Bronchial epithelial cell (primary cell): ENCODE measurements at regions not wholly inside any gene's neighbourhood (a gene's known extent, or its start where the extent isn't known, plus 50 kb on each side); places are given as distances from the start of the nearest gene placed in this dataset.

Source experiments
- DNase-seq: peaks from one replicate; pipeline ENCODE4 v3.0.0-alpha.2; 2010; ENCODE audit warnings: low read depth
- FAIRE-seq: peaks from 2 replicates; lab custom pipeline; 2011; peaks lifted over from hg19 to GRCh38; lab: Jason Lieb, UNC
- H3K27me3 ChIP-seq: 2 replicates; pipeline ENCODE4 v1.5.1; 2011; ENCODE audit warnings: low read length; ENCODE audit not compliant: control insufficient read depth, insufficient read depth
- H3K36me3 ChIP-seq: 2 replicates; pipeline ENCODE4 v1.5.1; 2011; ENCODE audit warnings: low read length; ENCODE audit not compliant: control insufficient read depth, insufficient read depth
- H3K4me3 ChIP-seq: 2 replicates; pipeline ENCODE4 v1.5.1; 2011; ENCODE audit warnings: mild to moderate bottlenecking, low read depth, low read length, control low read depth
- TF ChIP-seq, protein P1 (sequence below): IDR thresholded peaks from 2 replicates; pipeline ENCODE4 v1.5.1; 2011; ENCODE audit warnings: mild to moderate bottlenecking, moderate library complexity, low read length, control low read depth, inconsistent platforms; ENCODE audit not compliant: insufficient read depth, severe bottlenecking

DNA sequence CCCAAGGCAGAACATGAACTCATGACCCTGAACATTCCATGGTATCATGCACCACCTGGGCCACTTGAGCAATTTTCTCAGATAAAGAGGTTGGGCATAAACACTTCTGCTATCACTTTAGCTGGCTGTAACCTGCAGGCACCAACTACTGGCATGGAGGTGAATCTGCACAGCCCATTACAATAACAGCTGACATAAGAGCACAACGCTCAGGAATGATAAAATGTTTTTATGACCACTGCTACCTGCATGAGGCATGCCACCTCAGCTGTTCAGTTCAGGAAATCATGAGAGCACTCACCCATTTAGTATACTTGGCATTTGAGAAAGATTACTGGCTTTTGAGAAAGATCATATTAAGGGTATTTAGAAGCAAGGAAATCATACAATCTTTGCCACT is 85.7 kb upstream of the SPIN4 start:
- no peaks in the 10 kb centered on the region for H3K27me3 ChIP-seq
- TF ChIP-seq, protein P1, sequence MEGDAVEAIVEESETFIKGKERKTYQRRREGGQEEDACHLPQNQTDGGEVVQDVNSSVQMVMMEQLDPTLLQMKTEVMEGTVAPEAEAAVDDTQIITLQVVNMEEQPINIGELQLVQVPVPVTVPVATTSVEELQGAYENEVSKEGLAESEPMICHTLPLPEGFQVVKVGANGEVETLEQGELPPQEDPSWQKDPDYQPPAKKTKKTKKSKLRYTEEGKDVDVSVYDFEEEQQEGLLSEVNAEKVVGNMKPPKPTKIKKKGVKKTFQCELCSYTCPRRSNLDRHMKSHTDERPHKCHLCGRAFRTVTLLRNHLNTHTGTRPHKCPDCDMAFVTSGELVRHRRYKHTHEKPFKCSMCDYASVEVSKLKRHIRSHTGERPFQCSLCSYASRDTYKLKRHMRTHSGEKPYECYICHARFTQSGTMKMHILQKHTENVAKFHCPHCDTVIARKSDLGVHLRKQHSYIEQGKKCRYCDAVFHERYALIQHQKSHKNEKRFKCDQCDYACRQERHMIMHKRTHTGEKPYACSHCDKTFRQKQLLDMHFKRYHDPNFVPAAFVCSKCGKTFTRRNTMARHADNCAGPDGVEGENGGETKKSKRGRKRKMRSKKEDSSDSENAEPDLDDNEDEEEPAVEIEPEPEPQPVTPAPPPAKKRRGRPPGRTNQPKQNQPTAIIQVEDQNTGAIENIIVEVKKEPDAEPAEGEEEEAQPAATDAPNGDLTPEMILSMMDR = no peak
- no peak for DNase-seq
- no peaks in the 10 kb centered on the region for H3K36me3 ChIP-seq
- FAIRE-seq = no peak
- no peak overlapping the region for H3K4me3 ChIP-seq

DNA sequence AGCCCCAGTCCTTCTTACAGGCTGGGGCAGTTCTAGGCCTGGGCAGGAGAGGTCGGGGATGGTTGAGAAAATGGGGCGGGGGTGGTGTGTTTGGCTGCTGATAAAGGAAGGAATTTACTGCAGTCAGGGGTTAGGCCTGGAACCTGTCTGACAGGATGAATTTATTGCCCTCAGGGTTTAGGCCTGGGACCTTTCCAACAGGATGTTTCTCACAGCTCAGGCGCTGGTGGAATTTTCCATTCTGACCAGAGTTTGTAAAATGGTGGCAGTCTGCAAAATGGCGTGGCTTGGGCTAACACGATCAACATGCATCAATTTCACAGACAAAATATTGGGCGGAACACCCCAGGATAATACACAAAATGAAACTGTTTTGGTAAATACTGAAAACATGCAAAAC is 83.5 kb upstream of the SPIN4 start:
- Histone ChIP-seq H3K36me3 (no peaks in the 10 kb centered on the region), H3K4me3 (no peak overlapping the region), H3K27me3 (no peaks in the 10 kb centered on the region)
- no peak for FAIRE-seq
- peak; percentile 83 for DNase-seq
- TF ChIP-seq, protein P1 = no peak

DNA sequence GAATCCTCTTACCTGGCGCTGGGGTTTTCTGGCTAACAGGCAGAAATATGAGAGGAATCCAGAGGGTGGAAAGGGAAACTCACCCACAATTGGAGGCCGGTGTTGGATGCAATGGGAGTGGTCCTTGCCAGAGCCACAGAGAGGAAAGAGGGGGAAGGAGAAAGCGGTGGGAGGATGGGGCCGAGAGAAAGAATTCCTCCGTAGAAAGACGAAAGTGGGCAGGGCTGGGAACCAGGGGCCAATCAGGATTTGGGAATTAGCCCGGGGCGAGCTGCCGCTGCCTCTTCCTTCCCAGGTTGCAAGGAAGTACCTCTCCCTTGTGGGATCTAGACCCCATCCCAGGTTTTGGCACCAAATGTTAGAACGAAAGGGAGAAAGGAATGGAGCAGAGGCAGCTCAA is 83.1 kb upstream of the SPIN4 start:
- TF ChIP-seq, protein P1 = no peak
- no peak for FAIRE-seq
- H3K27me3 ChIP-seq = no peaks in the 10 kb centered on the region

DNA sequence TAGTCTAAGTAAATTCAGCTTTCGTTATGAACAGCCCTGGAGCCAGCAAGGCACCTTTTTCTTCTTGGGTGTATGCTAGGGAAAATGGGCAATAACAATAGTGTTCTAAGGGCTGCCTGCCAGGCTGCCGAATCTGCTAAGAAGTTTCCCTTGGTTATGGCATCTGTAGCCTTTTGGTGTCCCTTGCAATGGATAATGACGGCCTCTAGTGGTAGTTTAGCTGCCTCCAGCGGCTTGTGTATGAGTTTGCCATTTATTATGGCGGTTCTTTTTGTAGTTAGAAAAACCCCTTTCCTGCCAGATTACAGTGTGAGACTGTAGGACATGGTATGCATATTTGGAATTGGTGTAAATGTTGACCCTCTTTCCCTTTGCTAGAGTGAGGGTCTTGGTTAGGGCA is 78.9 kb upstream of the SPIN4 start:
- no peak for DNase-seq
- Histone ChIP-seq H3K36me3 (peaks cover 2% of the 10 kb centered on the region), H3K27me3 (no peaks in the 10 kb centered on the region), H3K4me3 (no peak overlapping the region)
- no peak for FAIRE-seq
- TF ChIP-seq, protein P1 = no peak

More for the DNA sequence above, 83.1 kb upstream of the SPIN4 start:
- Histone ChIP-seq H3K4me3 (no peak overlapping the region), H3K36me3 (no peaks in the 10 kb centered on the region)
- DNase-seq = no peak

DNA sequence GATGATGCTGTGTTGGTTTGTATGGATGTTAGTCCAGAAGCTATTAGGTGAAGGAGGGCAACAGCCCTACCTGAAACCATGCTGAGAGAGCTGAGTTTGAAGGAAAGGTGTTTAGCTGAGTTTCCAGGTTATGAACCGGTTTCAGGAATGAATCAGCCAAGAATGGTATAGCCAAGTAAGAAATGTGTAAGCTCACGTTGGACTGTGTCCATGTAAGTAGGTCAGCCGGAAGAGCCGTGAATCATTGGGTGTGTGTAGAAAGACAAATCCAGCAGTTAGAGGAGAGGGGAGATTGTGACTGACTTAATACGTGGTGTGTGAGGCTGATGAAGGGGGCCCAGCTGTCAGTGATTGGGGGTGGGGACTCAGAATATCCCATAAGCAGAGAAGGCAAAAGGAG is 77.2 kb upstream of the SPIN4 start:
- Histone ChIP-seq H3K4me3 (no peak overlapping the region), H3K36me3 (peaks cover 2% of the 10 kb centered on the region), H3K27me3 (no peaks in the 10 kb centered on the region)
- DNase-seq (peak; percentile 91), FAIRE-seq (peak; percentile 83)
- TF ChIP-seq, protein P1 = no peak

DNA sequence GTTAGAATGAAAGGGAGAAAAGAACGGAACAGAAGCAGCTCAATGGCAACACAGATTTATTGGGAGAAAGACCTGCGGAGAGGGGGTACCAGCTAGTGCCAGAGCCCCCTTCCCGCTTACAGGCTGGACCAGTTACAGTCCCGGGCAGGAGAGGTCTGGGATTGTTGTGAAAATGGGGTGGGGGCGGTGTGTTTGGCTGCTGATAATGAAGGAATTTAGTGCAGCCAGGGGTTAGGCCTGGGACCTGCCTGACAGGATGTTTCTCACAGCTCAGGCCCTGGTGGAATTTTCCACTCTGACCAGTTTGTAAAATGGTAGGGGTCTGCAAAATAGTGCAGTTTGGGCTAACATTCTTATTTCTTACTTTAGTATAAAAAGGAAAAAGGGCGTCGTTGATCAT is 75.4 kb upstream of the SPIN4 start:
- FAIRE-seq = no peak
- no peaks in the 10 kb centered on the region for H3K27me3 ChIP-seq
- H3K4me3 ChIP-seq = no peak overlapping the region
- no peak for DNase-seq
- H3K36me3 ChIP-seq = peaks cover 2% of the 10 kb centered on the region
- TF ChIP-seq, protein P1 = no peak
